HG02678 (cell line): ENCODE measurements at regions not wholly inside any gene's neighbourhood (a gene's known extent, or its start where the extent isn't known, plus 50 kb on each side); places are given as distances from the start of the nearest gene placed in this dataset.
"Not testable (repeated sequence)": the region's sequence is repeated elsewhere in the genome, so short reads cannot be mapped to it uniquely, and the experiment has no call there.

ENCODE experiments used
- ATAC-seq: cut with Tn5 transposase; IDR thresholded peaks from one replicate; pipeline ENCODE4 v1.9.1; 2021; ENCODE audit warnings: mild to moderate bottlenecking, moderate library complexity; ENCODE audit not compliant: unreplicated experiment

- no peak for ATAC-seq
These were observed 149.7 kb downstream of the CTTN start for GRCh38 chr11:70547821-70548670.

DNA sequence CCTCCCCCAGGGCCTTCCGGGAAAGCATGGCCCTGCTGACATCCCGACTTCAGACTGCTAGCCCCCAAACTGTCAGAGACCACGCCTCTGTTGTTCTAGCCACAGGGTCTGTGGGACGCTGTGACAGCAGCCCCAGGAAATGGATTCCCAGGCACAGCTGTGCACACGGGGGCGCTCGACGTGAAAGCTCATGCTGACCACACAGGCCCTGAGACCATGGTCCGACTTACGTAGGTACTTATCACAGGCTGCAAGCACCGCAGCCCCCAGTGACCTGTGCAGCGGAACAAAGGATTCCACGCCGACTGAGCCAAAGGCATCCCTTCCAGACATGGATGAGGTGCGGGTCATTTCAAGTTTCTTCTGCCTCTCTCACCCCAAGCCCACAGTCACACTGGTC lies 150.6 kb downstream of the CTTN start:
- ATAC-seq: no peak

GRCh38 chr11:70549386-70549785 lies 151.1 kb downstream of the CTTN start:
- ATAC-seq: no peak

GRCh38 chr11:70549796-70550195 lies 151.5 kb downstream of the CTTN start:
- ATAC-seq: no peak

DNA sequence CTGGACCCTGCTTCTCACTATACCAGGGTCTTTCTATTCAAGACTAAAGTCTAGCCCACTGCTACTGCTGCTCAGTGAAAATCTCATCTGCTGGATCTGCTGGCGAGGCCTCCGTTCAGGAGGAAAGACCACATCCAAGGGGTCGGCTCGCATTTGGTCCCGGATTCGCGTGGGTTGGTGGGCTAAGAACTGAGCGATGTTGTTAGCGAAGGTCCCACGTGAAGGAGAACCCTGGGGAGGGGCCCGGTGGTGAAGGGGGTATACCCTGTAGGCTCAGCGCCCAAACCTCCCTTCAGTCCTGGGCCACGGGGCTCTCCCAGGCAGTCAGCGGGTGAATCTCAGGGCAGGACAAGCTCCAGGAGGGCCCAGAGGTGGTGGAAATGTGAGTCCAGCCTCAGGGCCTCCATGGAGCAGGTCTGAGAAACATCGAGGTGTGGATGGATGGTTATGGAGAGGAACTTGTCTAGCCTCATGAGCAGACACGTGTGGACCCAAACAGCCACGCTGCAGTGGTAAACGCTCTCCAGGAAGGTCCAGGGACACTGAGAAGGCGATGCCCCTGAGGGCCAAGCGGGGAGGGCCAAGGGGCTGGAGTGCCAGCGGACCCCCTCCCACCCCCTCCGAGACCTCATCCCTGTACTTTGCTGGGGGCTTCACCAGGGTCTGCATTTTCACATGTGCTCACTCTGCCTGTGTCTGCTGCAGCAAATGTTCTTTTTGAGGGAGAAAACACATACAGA lies 152.3 kb downstream of the CTTN start:
- ATAC-seq: no peak

GRCh38 chr11:70551351-70552166 lies 153.2 kb downstream of the CTTN start:
- ATAC-seq: no peak

- ATAC-seq: no peak
These were observed 154.1 kb downstream of the CTTN start for GRCh38 chr11:70552167-70553150.

- no peak for ATAC-seq
These were observed 156.7 kb downstream of the CTTN start for GRCh38 chr11:70555078-70555477.

DNA sequence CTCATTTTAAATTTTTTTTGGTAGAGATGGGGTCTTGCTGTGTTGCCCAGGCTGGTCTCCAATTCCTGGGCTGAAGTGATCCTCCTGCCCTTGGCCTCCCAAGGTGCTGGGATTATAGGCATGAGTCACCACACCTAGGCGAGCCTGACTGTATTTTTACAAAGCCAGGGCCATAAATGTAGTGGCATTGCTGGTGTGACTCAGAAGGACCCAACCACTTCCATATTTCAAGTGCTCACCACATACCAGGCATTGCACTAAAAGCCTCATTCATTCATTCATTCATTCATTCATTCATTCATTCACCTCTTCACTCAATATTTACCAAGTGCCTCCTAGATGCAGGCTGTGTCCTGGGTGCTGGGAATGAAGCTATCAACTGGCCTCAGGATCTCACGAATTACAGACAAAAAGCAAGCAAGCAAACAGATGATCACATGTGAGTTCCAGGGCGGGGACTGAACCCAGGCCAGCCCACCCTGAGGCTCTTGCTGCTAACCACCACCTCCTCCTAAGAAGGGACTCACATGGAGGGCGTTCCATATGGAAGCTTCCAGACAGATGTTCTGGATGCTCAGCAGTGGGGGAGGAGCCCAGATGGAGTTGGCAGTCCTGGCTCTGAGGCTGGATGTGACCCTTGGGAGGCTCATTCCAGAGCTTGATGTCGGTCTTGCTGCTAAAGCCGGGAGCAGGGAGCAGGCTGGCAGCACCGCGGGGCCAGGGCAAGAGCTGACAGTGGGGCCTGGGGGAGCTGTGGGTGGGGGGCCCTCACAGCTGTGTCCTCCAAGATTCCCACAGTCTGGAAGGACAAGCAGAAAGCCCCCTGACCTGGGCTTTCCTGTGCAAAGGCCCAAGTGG lies 158.8 kb downstream of the CTTN start:
- no peak for ATAC-seq

DNA sequence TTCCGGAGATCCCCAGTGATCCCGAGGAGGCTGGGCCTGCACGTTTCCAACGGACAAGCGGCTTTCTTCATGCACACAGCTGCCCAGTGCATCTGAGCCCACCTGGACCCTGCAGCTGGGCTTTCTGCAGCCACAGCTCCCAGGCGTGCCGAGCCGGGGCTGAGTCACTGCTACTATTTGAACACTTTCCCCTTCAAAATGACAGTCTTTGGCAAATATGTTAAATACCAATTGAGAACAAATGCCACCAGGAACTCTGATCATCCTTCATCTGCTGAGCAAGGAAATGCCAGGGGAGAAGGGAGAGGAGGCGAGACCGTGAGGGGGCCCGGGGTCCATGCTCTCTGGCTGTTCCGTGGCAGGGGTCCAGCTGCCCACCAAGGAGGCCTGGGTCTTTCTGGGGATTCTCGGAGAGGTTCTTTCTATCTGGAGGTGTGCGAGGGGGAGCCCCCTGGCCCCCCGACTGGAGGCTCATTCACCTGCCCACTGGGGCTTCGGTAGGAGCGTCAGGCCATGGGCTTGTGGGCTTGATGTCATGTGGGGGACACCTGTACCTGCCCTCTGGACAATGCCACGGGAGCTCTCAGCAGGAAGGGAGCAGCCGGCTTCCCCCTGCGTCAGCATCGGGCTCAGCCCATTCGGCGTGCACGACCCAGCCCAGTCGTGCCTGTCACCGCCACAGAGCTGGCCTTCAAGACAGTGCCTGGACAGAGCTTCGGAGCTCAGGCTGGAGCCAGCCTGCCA lies 159.6 kb downstream of the CTTN start:
- ATAC-seq: no peak

DNA sequence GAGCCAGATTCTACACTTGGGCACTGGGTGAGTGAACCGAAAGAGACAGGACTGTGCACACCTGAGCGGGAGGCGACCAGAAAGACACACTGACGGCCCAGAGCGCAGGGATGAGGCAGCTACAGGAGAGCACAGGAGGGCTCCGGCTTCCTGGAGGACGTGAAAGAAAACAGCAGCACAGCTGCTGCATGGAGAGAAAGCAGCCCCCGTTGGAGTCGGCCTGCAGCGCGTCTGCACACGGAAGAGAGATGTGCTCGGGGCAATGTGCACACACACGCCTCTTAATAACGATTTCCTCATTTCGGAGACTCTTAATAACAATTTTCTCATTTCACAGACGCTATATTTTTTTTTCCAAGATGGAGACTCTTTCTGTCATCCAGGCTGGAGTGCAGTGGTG lies 160.4 kb downstream of the CTTN start:
- ATAC-seq: no peak

DNA sequence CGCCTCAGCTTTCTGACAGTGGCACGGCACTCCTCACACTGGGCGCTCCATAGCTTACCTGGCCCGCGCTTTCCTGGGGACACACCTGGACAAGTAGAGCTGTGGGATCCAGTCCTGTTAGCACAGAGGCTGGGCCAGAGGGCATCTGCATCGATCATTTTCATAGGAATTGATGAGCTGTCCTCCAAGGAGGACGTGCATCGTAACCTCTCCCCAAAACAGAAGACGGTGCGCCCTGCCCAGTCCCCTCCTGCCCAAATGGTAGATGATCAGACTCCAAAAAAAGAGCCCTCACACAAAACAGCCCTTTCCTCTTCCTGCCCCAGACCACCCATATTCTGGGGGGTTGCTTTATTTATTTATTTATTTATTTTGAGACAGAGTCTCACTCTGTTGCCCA lies 161.2 kb downstream of the CTTN start:
- no peak for ATAC-seq

DNA sequence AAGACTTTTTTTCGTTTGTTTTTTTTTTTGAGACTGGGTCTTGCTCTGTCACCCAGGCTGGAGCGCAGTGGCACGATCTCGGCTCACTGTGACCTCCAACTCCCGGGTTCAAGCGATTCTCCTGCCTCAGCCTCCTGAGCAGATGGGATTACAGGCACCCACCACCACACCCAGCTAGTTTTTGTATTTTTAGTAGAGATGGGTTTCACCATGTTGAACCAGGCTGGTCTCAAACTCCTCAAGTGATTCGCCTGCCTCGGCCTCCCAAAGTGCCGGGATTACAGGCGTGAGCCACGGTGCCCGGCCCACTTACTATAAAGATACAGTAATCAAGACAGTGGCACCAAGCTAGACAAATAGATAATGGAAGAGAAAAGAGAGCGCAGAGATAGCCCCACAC lies 162.3 kb downstream of the CTTN start:
- not testable (repeated sequence) for ATAC-seq

- no peak for ATAC-seq
These were observed 168.6 kb downstream of the CTTN start for GRCh38 chr11:70566768-70567530.

DNA sequence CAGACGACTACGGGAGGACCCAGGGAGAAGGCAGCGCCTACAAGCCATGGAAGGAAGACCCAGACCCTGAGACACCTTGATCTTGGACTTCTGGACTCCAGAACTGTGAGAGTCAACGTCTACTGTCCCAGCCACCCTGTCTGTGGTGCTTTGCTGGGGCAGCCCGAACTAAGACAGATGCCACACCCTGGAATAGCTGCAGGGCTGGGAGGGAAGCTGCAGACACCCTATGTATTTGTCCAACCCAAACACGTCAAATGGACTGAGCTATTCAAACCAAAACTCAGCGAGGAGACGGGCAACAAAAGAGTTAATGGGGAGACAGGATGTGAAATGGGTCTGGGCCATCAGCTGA lies 169.3 kb downstream of the CTTN start:
- ATAC-seq: no peak

DNA sequence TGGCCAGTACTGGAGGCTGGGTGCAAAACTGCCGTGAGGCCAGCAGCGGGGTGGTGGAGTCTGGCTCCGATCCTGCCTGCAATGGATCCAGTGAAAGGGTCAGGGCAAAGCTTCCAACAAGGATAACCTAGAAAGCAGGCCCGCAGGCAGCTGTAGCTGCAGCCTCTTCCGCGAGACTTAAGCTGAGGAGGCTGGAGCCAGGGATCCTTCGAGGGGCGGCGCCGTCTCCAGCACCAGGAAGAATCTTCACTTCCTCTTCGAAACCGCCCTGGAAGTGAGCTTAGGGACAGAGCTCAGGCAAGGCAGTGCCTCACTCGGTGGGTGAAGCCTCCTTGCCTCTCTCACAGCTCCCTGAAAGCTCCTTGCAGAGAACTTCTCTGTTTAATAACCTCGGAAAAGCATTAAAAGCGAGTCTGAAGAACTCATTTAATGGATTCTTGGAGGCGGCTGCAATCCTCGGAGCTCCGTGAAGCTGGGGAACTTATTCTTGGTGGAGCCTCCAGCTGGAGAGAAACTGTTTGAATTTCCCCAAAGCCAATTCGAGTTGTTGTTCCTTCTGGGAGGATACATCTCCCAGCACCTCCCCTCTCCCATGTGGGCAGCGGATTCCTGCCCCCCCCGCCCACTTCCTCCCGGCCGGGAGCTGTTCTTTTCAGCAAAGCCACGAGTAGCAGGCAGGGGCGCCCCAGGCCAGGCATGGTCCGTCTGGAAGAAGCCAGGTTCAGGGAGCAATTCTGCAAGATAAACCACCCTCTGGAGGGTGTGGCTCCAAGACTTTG lies 169.9 kb downstream of the CTTN start:
- ATAC-seq: no peak
